COLO668 (cell line): ENCODE measurements at regions not wholly inside any gene's neighbourhood (a gene's known extent, or its start where the extent isn't known, plus 50 kb on each side); places are given as distances from the start of the nearest gene placed in this dataset.

Experiments
- DNase-seq: peaks from one replicate; lab custom pipeline; 2025; ENCODE audit not compliant: unreplicated experiment; lab: John Stamatoyannopoulos, UW

- no peak for DNase-seq
Measured at GRCh38 chr5:65068410-65068809, 299.7 kb downstream of the CWC27 start.

- no peak for DNase-seq
Measured at GRCh38 chr5:65070026-65070425, 301.3 kb downstream of the CWC27 start.

GRCh38 chr5:65072850-65073249 is 304.1 kb downstream of the CWC27 start:
- DNase-seq = peak; percentile 35

- DNase-seq = no peak
Measured at GRCh38 chr5:65073250-65073661, 304.5 kb downstream of the CWC27 start.

GRCh38 chr5:65075623-65076250 is 307.0 kb downstream of the CWC27 start:
- no peak for DNase-seq

- DNase-seq = peak; percentile 2
Measured at GRCh38 chr5:65076251-65076869, 307.6 kb downstream of the CWC27 start.

GRCh38 chr5:65077653-65078052 is 308.9 kb downstream of the CWC27 start:
- DNase-seq = no peak

GRCh38 chr5:65078331-65078730 is 309.6 kb downstream of the CWC27 start:
- DNase-seq = no peak

GRCh38 chr5:65081071-65081470 is 312.3 kb downstream of the CWC27 start:
- no peak for DNase-seq

GRCh38 chr5:65084795-65085515 is 316.2 kb downstream of the CWC27 start:
- DNase-seq = no peak

- DNase-seq = no peak
Measured at GRCh38 chr5:65085516-65085850, 316.8 kb downstream of the CWC27 start.

GRCh38 chr5:65086234-65086890 is 317.6 kb downstream of the CWC27 start:
- DNase-seq = peak; percentile 8

- no peak for DNase-seq
Measured at GRCh38 chr5:65087154-65087553, 318.4 kb downstream of the CWC27 start.

GRCh38 chr5:65094279-65094678 is 325.5 kb downstream of the CWC27 start:
- DNase-seq = no peak

- no peak for DNase-seq
Measured at GRCh38 chr5:65098393-65098792, 329.7 kb downstream of the CWC27 start.
